Upper lobe of left lung (tissue), 4 donors: ENCODE measurements at regions not wholly inside any gene's neighbourhood (a gene's known extent, or its start where the extent isn't known, plus 50 kb on each side); places are given as distances from the start of the nearest gene placed in this dataset.

Source experiments
- CTCF ChIP-seq, 6 experiments: fragments of 450-650 bp in 4 of 6; fragments of 200-600 bp in 2 of 6; sonication (generic) in 2 of 6; IDR thresholded peaks; one replicate each; pipeline ENCODE4 v1.5.1; 2016 to 2019; ENCODE audit warnings: antibody characterized with exemption in 6 of 6
- EP300 ChIP-seq, 4 donors: sonication (generic); formaldehyde crosslinking; IDR thresholded peaks; one replicate each; pipeline ENCODE4 v1.5.1; 2017; ENCODE audit warnings: antibody characterized with exemption in 4 of 4, control low read depth in 2 of 4
- POLR2A ChIP-seq, 4 donors: fragments of 450-650 bp; IDR thresholded peaks; one replicate each; pipeline ENCODE4 v1.5.1; 2016 to 2017; ENCODE audit warnings: antibody characterized with exemption in 4 of 4, mild to moderate bottlenecking in 2 of 4
- POLR2AphosphoS5 ChIP-seq, 2 donors: sonication (generic); formaldehyde crosslinking; IDR thresholded peaks; one replicate each; pipeline ENCODE4 v1.5.1; 2017; ENCODE audit warnings: antibody characterized with exemption in 2 of 2

- TF ChIP-seq CTCF (IDR thresholded peaks at IDR 0.05) = no peak
- no peak for TF ChIP-seq EP300 (IDR thresholded peaks at IDR 0.05)
- TF ChIP-seq POLR2A (IDR thresholded peaks at IDR 0.05) = peak in 1 of 4 donors; percentile 25
- no peak for TF ChIP-seq POLR2AphosphoS5 (IDR thresholded peaks at IDR 0.05)
Observed at GRCh38 chr15:31870328-31871165, 159.8 kb upstream of the CHRNA7 start, which contains the start of gene OTUD7A.
